GM12891 (cell line): ENCODE measurements at regions not wholly inside any gene's neighbourhood (a gene's known extent, or its start where the extent isn't known, plus 50 kb on each side); places are given as distances from the start of the nearest gene placed in this dataset.

Source experiments
- POLR2A ChIP-seq: IDR thresholded peaks from 2 replicates; pipeline ENCODE4 v1.6.1; 2011; ENCODE audit warnings: low read depth, low read length, control low read depth
- POLR2AphosphoS5 ChIP-seq: IDR thresholded peaks from 2 replicates; pipeline ENCODE4 v1.6.1; 2011; ENCODE audit warnings: low read depth, low read length, control low read depth

DNA sequence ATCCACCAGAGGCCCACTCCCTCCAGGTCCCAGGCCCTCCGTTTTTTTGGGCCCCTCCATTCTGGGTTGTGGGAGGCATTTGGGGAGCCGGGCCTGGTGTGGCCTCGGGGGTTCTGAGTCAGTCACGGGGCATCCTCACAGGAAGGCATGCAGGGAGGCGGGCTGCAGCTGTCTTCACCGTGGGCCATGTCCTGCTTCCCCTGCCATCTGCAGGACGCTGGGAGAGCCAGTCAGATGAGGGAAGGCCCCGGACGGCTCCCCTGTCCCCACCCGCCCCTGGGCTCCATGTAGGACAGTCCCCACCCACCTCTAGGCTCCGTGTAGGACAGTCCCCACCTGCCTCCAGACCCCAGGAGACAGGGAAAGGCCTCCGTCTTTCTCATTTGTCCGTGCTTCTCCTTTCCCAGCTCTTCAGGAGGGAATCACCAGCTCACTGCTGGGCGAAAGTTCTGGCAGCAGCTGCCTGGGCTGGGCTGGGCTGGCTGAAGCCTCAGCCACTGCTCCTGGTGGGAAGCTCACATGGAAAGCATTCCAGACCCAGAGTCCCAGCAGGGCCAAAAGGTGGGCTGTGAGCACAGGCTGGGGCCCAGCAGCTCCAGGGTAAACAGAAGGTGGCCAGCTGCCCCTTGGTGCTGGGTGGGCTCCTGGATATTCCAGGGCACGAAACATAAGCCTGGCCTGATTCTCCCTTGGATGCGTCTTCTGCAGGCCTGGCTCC, 217.8 kb downstream of the KIF26A start:
- TF ChIP-seq POLR2A (no peak), POLR2AphosphoS5 (no peak)
